Mesenchymal stem cell (in vitro differentiated cells and primary cell): ENCODE measurements at regions not wholly inside any gene's neighbourhood (a gene's known extent, or its start where the extent isn't known, plus 50 kb on each side); places are given as distances from the start of the nearest gene placed in this dataset.

ENCODE experiments used
- DNase-seq: peaks from one replicate; pipeline ENCODE4 v3.0.0-alpha.2; 2013
- H2AFZ ChIP-seq: one replicate; pipeline ENCODE4 v1.6.1; 2013; ENCODE audit warnings: low read depth, mild to moderate bottlenecking, control low read depth, inconsistent platforms, low read length, moderate library complexity
- H2AK5ac ChIP-seq: 2 replicates; pipeline ENCODE4 v1.6.1; 2013; ENCODE audit warnings: low read length, moderate library complexity, mild to moderate bottlenecking, inconsistent platforms; ENCODE audit not compliant: severe bottlenecking
- H2BK120ac ChIP-seq: one replicate; pipeline ENCODE4 v1.6.1; 2013; ENCODE audit warnings: low read depth, mild to moderate bottlenecking, inconsistent platforms, low read length, moderate library complexity
- H2BK12ac ChIP-seq, 2 experiments: one replicate each; pipeline ENCODE4 v1.6.1; 2013; ENCODE audit warnings: inconsistent platforms in 2 of 2, low read length in 2 of 2, mild to moderate bottlenecking in 2 of 2, moderate library complexity in 2 of 2, control low read depth in 1 of 2
- H2BK15ac ChIP-seq: one replicate; pipeline ENCODE4 v1.6.1; 2013; ENCODE audit warnings: mild to moderate bottlenecking, low read depth, inconsistent platforms; ENCODE audit not compliant: poor library complexity, severe bottlenecking
- H2BK5ac ChIP-seq: 2 replicates; pipeline ENCODE4 v1.6.1; 2013; ENCODE audit warnings: low read depth, mild to moderate bottlenecking, low read length, control low read depth, inconsistent platforms; ENCODE audit not compliant: poor library complexity, severe bottlenecking
- H3K14ac ChIP-seq, 2 experiments: one replicate each; pipeline ENCODE4 v1.6.1; 2013; ENCODE audit warnings: inconsistent platforms in 2 of 2, low read length in 2 of 2, control low read depth in 1 of 2, mild to moderate bottlenecking in 1 of 2, moderate library complexity in 1 of 2
- H3K18ac ChIP-seq, 2 experiments: one replicate each; pipeline ENCODE4 v1.6.1; 2013; ENCODE audit warnings: inconsistent platforms in 2 of 2, low read length in 2 of 2, control low read depth in 1 of 2, low read depth in 1 of 2, mild to moderate bottlenecking in 1 of 2
- H3K23ac ChIP-seq, 2 experiments: one replicate each; pipeline ENCODE4 v1.6.1; 2013; ENCODE audit warnings: inconsistent platforms in 2 of 2, low read length in 2 of 2, mild to moderate bottlenecking in 2 of 2, moderate library complexity in 2 of 2, control low read depth in 1 of 2
- H3K27ac ChIP-seq: 2 replicates; pipeline ENCODE4 v1.5.1; 2013; ENCODE audit warnings: mild to moderate bottlenecking, moderate library complexity, low read length, control low read depth, inconsistent platforms; ENCODE audit not compliant: poor library complexity, severe bottlenecking
- H3K27me3 ChIP-seq, 2 experiments: 2 replicates each; pipeline versions ENCODE4 v1.6.1 to v1.7.0; 2013; ENCODE audit warnings: low read length in 2 of 2, mild to moderate bottlenecking in 2 of 2, moderate library complexity in 2 of 2, control low read depth in 1 of 2, inconsistent platforms in 1 of 2; ENCODE audit not compliant: control insufficient read depth in 1 of 2, insufficient read depth in 1 of 2
- H3K36me3 ChIP-seq, 2 experiments: 2 replicates each; pipeline versions ENCODE4 v1.6.1 to v1.7.0; 2013; ENCODE audit warnings: low read length in 2 of 2, control low read depth in 1 of 2, inconsistent platforms in 1 of 2, low read depth in 1 of 2, mild to moderate bottlenecking in 1 of 2; ENCODE audit not compliant: insufficient read depth in 2 of 2, control insufficient read depth in 1 of 2
- H3K4ac ChIP-seq, 2 experiments: one replicate each; pipeline ENCODE4 v1.6.1; 2013; ENCODE audit warnings: inconsistent platforms in 2 of 2, low read length in 2 of 2, mild to moderate bottlenecking in 2 of 2, moderate library complexity in 2 of 2, control low read depth in 1 of 2, low read depth in 1 of 2
- H3K4me1 ChIP-seq: 2 replicates; pipeline ENCODE4 v1.6.1; 2013; ENCODE audit warnings: low read depth, low read length, control low read depth; ENCODE audit not compliant: control insufficient read depth, insufficient read depth
- H3K4me2 ChIP-seq: 2 replicates; pipeline ENCODE4 v1.6.1; 2013; ENCODE audit warnings: low read length, mild to moderate bottlenecking, inconsistent platforms; ENCODE audit not compliant: poor library complexity, severe bottlenecking
- H3K4me3 ChIP-seq, 2 experiments: 2 replicates each; pipeline versions ENCODE4 v1.5.1 to v1.7.0; 2013; ENCODE audit warnings: low read length in 2 of 2, mild to moderate bottlenecking in 2 of 2, control low read depth in 1 of 2, low read depth in 1 of 2; ENCODE audit not compliant: insufficient read depth in 1 of 2
- H3K79me1 ChIP-seq: replicated peaks from 2 replicates; pipeline ENCODE4 v1.6.1; 2013; ENCODE audit warnings: mild to moderate bottlenecking, control low read depth, low read length, inconsistent platforms; ENCODE audit not compliant: poor library complexity, severe bottlenecking
- H3K9ac ChIP-seq: 2 replicates; pipeline ENCODE4 v1.7.0; 2013; ENCODE audit warnings: mild to moderate bottlenecking, low read length, moderate library complexity
- H3K9me3 ChIP-seq: 2 replicates; pipeline ENCODE4 v1.7.0; 2013; ENCODE audit warnings: mild to moderate bottlenecking, low read length; ENCODE audit not compliant: control insufficient read depth
- H4K8ac ChIP-seq: one replicate; pipeline ENCODE4 v1.6.1; 2013; ENCODE audit warnings: inconsistent platforms, mild to moderate bottlenecking, low read length, moderate library complexity
- H4K91ac ChIP-seq: one replicate; pipeline ENCODE4 v1.6.1; 2013; ENCODE audit warnings: mild to moderate bottlenecking, low read length, inconsistent platforms
- WGBS: methylation state at CpG from one replicate; pipeline ENCODE4 v1.1.7; 2013; ENCODE audit warnings: mixed read lengths; 5-methylcytosine and 5-hydroxymethylcytosine counted together

DNA sequence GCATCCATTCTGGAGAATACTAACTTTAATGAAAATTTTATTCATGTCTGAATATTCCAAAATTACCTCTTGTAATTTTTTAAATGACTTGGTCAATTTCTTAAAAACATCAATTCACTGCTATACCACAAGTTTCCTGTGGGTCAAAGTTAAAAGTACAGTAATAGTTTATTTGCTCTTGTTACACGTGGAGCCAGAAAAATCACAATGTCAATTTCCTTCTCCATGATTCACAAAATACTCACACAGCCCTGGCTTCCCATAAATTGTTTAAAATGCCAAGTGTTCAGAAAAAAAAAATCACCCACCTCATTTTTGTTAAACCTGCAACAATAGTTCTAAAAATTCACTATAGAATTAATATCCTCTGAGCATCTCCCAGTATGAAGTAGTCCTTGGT, 139.5 kb upstream of the GRM3 start:
- WGBS = 67% methylated on average over 1 of the region's 1 CpG
- Histone ChIP-seq H3K9me3 (no peaks in the 10 kb centered on the region), H2AFZ (no peak overlapping the region), H3K18ac (no peak overlapping the region), H3K27me3 (no peaks in the 10 kb centered on the region), H3K4me2 (no peak overlapping the region), H2AK5ac (no peak overlapping the region), H2BK120ac (no peak overlapping the region), H3K9ac (no peak overlapping the region), H3K4me1 (no peaks in the 10 kb centered on the region), H3K27ac (no peak overlapping the region), H2BK15ac (no peak overlapping the region), H2BK5ac (no peak overlapping the region), H3K23ac (no peak overlapping the region), H4K8ac (no peak overlapping the region), H3K14ac (no peak overlapping the region), H3K4me3 (no peak overlapping the region), H3K79me1 (no peaks in the 10 kb centered on the region), H2BK12ac (no peak overlapping the region), H3K36me3 (no peaks in the 10 kb centered on the region), H4K91ac (no peak overlapping the region), H3K4ac (no peak overlapping the region)
- DNase-seq = no peak

DNA sequence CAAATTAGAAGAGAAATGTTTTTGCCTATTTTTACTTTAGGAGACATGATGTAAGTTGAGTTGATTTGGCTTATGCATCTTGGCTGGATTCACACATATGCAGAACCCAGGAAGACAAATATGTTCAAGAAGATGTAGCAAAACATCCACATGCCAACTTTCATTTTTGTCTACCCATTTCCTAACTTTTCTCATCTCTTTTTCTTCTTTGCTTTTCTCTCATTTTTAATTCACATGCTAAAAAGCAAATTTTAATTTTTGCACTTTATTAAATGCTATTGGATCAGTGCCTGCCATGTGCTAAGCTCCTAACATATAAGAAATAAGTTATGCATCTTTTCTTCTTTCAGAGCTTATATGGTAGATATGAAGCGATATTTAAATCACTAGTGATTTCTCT, 143.7 kb upstream of the GRM3 start:
- H3K27me3 ChIP-seq = no peaks in the 10 kb centered on the region
- no peak for DNase-seq
- H3K9ac ChIP-seq = no peak overlapping the region
- no peak overlapping the region for H2AK5ac ChIP-seq
- no peak overlapping the region for H2BK5ac ChIP-seq
- H3K9me3 ChIP-seq = no peaks in the 10 kb centered on the region
- H2BK120ac ChIP-seq = no peak overlapping the region
- no peak overlapping the region for H4K8ac ChIP-seq
- H3K4me2 ChIP-seq = no peak overlapping the region
- H3K4me1 ChIP-seq = no peaks in the 10 kb centered on the region
- no CpG with 5 or more reads among the region's 1 CpG for WGBS
- no peak overlapping the region for H3K18ac ChIP-seq
- H3K23ac ChIP-seq = no peak overlapping the region
- H3K79me1 ChIP-seq = no peaks in the 10 kb centered on the region
- H3K4ac ChIP-seq = no peak overlapping the region
- no peak overlapping the region for H2AFZ ChIP-seq
- no peak overlapping the region for H2BK12ac ChIP-seq
- H2BK15ac ChIP-seq = no peak overlapping the region
- no peak overlapping the region for H3K27ac ChIP-seq
- H3K4me3 ChIP-seq = no peak overlapping the region
- no peak overlapping the region for H4K91ac ChIP-seq
- no peaks in the 10 kb centered on the region for H3K36me3 ChIP-seq
- no peak overlapping the region for H3K14ac ChIP-seq

DNA sequence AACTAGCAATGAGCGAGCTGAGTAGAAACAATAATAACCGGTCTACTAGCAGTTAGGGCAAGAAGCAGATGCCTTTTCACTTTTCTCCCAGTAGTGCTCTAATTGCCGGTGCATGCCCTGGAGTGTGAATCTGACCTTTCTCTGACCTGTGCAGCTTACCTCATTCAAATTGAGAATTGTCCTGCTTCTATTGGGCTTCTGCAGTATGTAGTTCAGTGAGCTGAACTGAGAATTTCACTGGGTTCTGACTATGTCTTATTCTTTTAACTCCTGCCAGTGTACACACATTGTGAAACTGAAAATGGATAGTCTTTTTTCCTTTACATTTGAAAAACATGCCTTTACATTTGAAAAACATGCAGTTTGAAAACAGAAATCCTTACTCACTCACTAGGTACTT, 157.9 kb upstream of the GRM3 start:
- DNase-seq = no peak
- H3K4me2 ChIP-seq = no peak overlapping the region
- H2BK120ac ChIP-seq = no peak overlapping the region
- H3K27me3 ChIP-seq = no peaks in the 10 kb centered on the region
- no peaks in the 10 kb centered on the region for H3K36me3 ChIP-seq
- WGBS = 85% methylated on average over 3 of the region's 3 CpGs
- no peak overlapping the region for H4K91ac ChIP-seq
- no peak overlapping the region for H3K14ac ChIP-seq
- H3K18ac ChIP-seq = no peak overlapping the region
- H2BK12ac ChIP-seq = no peak overlapping the region
- H3K27ac ChIP-seq = no peak overlapping the region
- H3K23ac ChIP-seq = no peak overlapping the region
- H2BK5ac ChIP-seq = no peak overlapping the region
- H3K4ac ChIP-seq = no peak overlapping the region
- no peak overlapping the region for H2AFZ ChIP-seq
- H3K9me3 ChIP-seq = no peaks in the 10 kb centered on the region
- H3K4me3 ChIP-seq = no peak overlapping the region
- no peak overlapping the region for H2AK5ac ChIP-seq
- no peak overlapping the region for H2BK15ac ChIP-seq
- no peaks in the 10 kb centered on the region for H3K79me1 ChIP-seq
- no peaks in the 10 kb centered on the region for H3K4me1 ChIP-seq
- H4K8ac ChIP-seq = no peak overlapping the region
- H3K9ac ChIP-seq = no peak overlapping the region

DNA sequence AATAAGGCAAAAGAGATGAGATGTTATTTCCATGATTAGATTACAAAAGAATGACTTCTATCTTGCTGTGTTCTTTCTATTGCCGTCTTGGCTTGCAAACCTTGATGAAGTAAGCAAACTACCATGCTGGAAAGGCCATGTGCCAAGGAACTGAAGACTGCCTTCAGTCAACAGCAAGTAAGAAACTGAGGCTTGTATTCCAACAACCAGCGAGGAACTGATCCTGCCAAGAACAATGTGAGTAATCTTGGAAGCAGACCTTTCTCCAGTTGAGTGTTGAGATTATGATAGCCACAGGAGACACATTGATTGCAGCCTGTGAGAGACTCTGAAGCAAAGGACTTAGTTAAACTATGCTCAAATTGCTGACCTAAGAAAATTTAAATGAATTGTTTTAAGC, 164.6 kb upstream of the GRM3 start:
- H3K79me1 ChIP-seq = no peaks in the 10 kb centered on the region
- no peak overlapping the region for H2BK15ac ChIP-seq
- no peak overlapping the region for H3K23ac ChIP-seq
- no peak overlapping the region for H2BK120ac ChIP-seq
- no peaks in the 10 kb centered on the region for H3K27me3 ChIP-seq
- no peak overlapping the region for H2AK5ac ChIP-seq
- no peak overlapping the region for H3K4me3 ChIP-seq
- no peaks in the 10 kb centered on the region for H3K36me3 ChIP-seq
- no peak overlapping the region for H3K18ac ChIP-seq
- no peak overlapping the region for H3K14ac ChIP-seq
- H3K4me1 ChIP-seq = no peaks in the 10 kb centered on the region
- no peak overlapping the region for H2BK12ac ChIP-seq
- no peak overlapping the region for H3K4ac ChIP-seq
- H3K9me3 ChIP-seq = no peaks in the 10 kb centered on the region
- no peak overlapping the region for H2AFZ ChIP-seq
- 65% methylated on average over 2 of the region's 2 CpGs for whole genome bisulfite sequencing
- no peak overlapping the region for H2BK5ac ChIP-seq
- no peak overlapping the region for H3K4me2 ChIP-seq
- no peak overlapping the region for H4K91ac ChIP-seq
- H3K9ac ChIP-seq = no peak overlapping the region
- H3K27ac ChIP-seq = no peak overlapping the region
- H4K8ac ChIP-seq = no peak overlapping the region
- no peak for DNase-seq
